Heart left ventricle (tissue), 16 donors: ENCODE measurements at regions not wholly inside any gene's neighbourhood (a gene's known extent, or its start where the extent isn't known, plus 50 kb on each side); places are given as distances from the start of the nearest gene placed in this dataset.
A peak's percentile ranks its signal among the peaks of the same experiment; 100 is the strongest.

Experiments
- ATAC-seq, 4 donors: fragments of 200-7000 bp; cut with Tn5 transposase; one replicate each; pipeline ENCODE4 v1.9.1; 2020 to 2022; ENCODE audit warnings: moderate library complexity in 4 of 4, mild to moderate bottlenecking in 3 of 4, moderate number of reproducible peaks in 1 of 4
- DNase-seq, 5 donors: peaks; one replicate each; pipeline ENCODE4 v3.0.0-alpha.2; 2020
- H3K27ac ChIP-seq, 12 donors: fragments of 200-600 bp; sonication (generic) in 4 of 12; one replicate each; pipeline versions ENCODE4 v1.5.0 to v1.8.0; 2016 to 2022; ENCODE audit warnings: mild to moderate bottlenecking in 2 of 12
- H3K27me3 ChIP-seq, 9 donors: fragments of 200-600 bp; sonication (generic) in 2 of 9; one replicate each; pipeline versions ENCODE4 v1.5.1 to v1.8.0; 2016 to 2022; ENCODE audit warnings: mild to moderate bottlenecking in 3 of 9
- H3K36me3 ChIP-seq, 9 donors: fragments of 200-600 bp; sonication (generic) in 2 of 9; one replicate each; pipeline versions ENCODE4 v1.5.0 to v1.8.0; 2018 to 2022; ENCODE audit warnings: mild to moderate bottlenecking in 2 of 9
- H3K4me1 ChIP-seq, 12 donors: fragments of 200-600 bp; sonication (generic) in 4 of 12; one replicate each; pipeline versions ENCODE4 v1.5.0 to v1.8.0; 2016 to 2022; ENCODE audit warnings: mild to moderate bottlenecking in 3 of 12
- H3K4me3 ChIP-seq, 12 donors: fragments of 200-600 bp; sonication (generic) in 4 of 12; one replicate each; pipeline versions ENCODE4 v1.5.0 to v1.8.0; 2017 to 2022; ENCODE audit warnings: mild to moderate bottlenecking in 9 of 12, moderate library complexity in 4 of 12
- H3K9me3 ChIP-seq, 12 donors: fragments of 200-600 bp; sonication (generic) in 4 of 12; one replicate each; pipeline versions ENCODE4 v1.5.0 to v1.8.0; 2016 to 2022; ENCODE audit warnings: mild to moderate bottlenecking in 1 of 12
- CTCF ChIP-seq, 12 donors: fragments of 200-600 bp; sonication (generic) in 4 of 12; IDR thresholded peaks; one replicate each; pipeline versions ENCODE4 v1.5.0 to v1.8.0; 2018 to 2022; ENCODE audit warnings: antibody characterized with exemption in 12 of 12, mild to moderate bottlenecking in 5 of 12
- POLR2A ChIP-seq, 2 donors: fragments of 450-650 bp; IDR thresholded peaks; one replicate each; pipeline ENCODE4 v1.6.1; 2017; ENCODE audit warnings: antibody characterized with exemption in 2 of 2, mild to moderate bottlenecking in 2 of 2, moderate library complexity in 2 of 2
- WGBS, 4 donors: extraction: QIAGEN DNeasy Blood & Tissue Kit in 2 of 4; methylation state at CpG; one replicate each; pipeline versions ENCODE4 v1.1.5 to v1.1.7; 2013 to 2018; 5-methylcytosine and 5-hydroxymethylcytosine counted together
- intact Hi-C, 10 donors: fragments of 100-400 bp; cut with DNase I; formaldehyde crosslinking; loops; one replicate each; pipeline versions ENCODE4 v1.11.1 to v1.14.2; 2022
- donor health status: ischemic (EF 13 %, LVEDD 7.1; RV severe dilation, severe dysfunction).
- donor health status: healthy with polysubstance abuse.
- donor health status: DM: no; HTN: yes; CAD: no.
- donor health status: DM: no; HTN: no; CAD: no.
- donor health status: ischemic (EF 25% LVEDD 6.9; RV normal size, moderate dysfunction).
- donor health status: ischemic (EF 25% LVEDD 5.7; RV mildly dilated, moderate dysfunction).
- donor health status: healthy.
- donor health status: DM: yes; HTN: yes; CAD: no.
- donor health status: ischemic (EF 35%, LVEDD 5.7; RV mildly dilated, moderate dysfunction).
- donor health status: nonischemic (EF 11% LVEDD 7.7; RV severe dilation, severe dysfunction).
- donor health status: DM: yes; HTN: yes; CAD: no.
- donor health status: PGD.
- donor health status: ischemic (EF 29% LVEDD 5.4; RV normal size, mild dysfunction).
- donor health status: nonischemic (EF 23%, LVEDD 6.1; RV moderate dilation, normal function).

- H3K27me3 ChIP-seq: no peaks in the 10 kb centered on the region
- no peaks in the 10 kb centered on the region for H3K9me3 ChIP-seq
- no peak overlapping the region for H3K4me3 ChIP-seq
- H3K4me1 ChIP-seq: peaks cover 0 to 46% (median 10%) of the 10 kb centered on the region in 12 donors
- TF ChIP-seq POLR2A (IDR thresholded peaks at IDR 0.05): no peak
- TF ChIP-seq CTCF (IDR thresholded peaks at IDR 0.05): no peak
- H3K36me3 ChIP-seq: no peaks in the 10 kb centered on the region
- WGBS, 4 donors: 70 to 81% (median 75%) methylated on average over 5 of the region's 5 CpGs
- DNase-seq (no peak), ATAC-seq (no peak)
- intact Hi-C loops: loop anchor here in 2 of 10 donors (5.0 to 10.0 kb wide), 3 partner anchors 344 to 824 kb away; no protein-coding TSS in a partner anchor
- H3K27ac ChIP-seq: no peak overlapping the region
Measured at GRCh38 chr5:96340357-96340756, 92.7 kb downstream of the PCSK1 start.

GRCh38 chr5:96339862-96340261 lies 93.2 kb downstream of the PCSK1 start:
- Histone ChIP-seq H3K27me3 (no peaks in the 10 kb centered on the region), H3K27ac (peak overlapping the region in 2 of 12 donors; percentile 38 to 77), H3K4me3 (no peak overlapping the region), H3K36me3 (no peaks in the 10 kb centered on the region), H3K4me1 (peaks cover 0 to 46% (median 10%) of the 10 kb centered on the region in 12 donors), H3K9me3 (no peaks in the 10 kb centered on the region)
- DNase-seq (no peak), ATAC-seq (no peak)
- TF ChIP-seq CTCF (IDR thresholded peaks at IDR 0.05): no peak
- TF ChIP-seq POLR2A (IDR thresholded peaks at IDR 0.05): no peak
- intact Hi-C loops: loop anchor here (5.0 to 10.0 kb wide), 16 partner anchors 95 to 825 kb away; partner anchors contain the start of genes RFESD (in 4 of the 10) and ELL2 (in 3 of the 10)
- WGBS, 4 donors: 65 to 74% (median 70%) methylated on average over 3 of the region's 3 CpGs

GRCh38 chr5:96338624-96339415 lies 94.2 kb downstream of the PCSK1 start:
- 47 to 50% (median 50%) methylated on average over 6 of the region's 6 CpGs for WGBS, 4 donors
- DNase-seq (peak in 2 of 5 donors; percentile 21 to 62), ATAC-seq (peak; percentile 59 to 76 (median 76))
- H3K27ac ChIP-seq: peak overlapping the region in 11 of 12 donors; percentile 12 to 77 (median 53)
- TF ChIP-seq POLR2A (IDR thresholded peaks at IDR 0.05) (no peak), CTCF (IDR thresholded peaks at IDR 0.05) (no peak)
- H3K9me3 ChIP-seq: no peaks in the 10 kb centered on the region
- peaks cover 0 to 46% (median 10%) of the 10 kb centered on the region in 12 donors for H3K4me1 ChIP-seq
- intact Hi-C loops: loop anchor here (5.0 to 10.0 kb wide), 13 partner anchors 94 to 694 kb away; partner anchors contain the start of genes RFESD (in 4 of the 10) and ELL2 (in 3 of the 10)
- no peaks in the 10 kb centered on the region for H3K27me3 ChIP-seq
- no peak overlapping the region for H3K4me3 ChIP-seq
- H3K36me3 ChIP-seq: no peaks in the 10 kb centered on the region

- Histone ChIP-seq H3K27me3 (no peaks in the 10 kb centered on the region), H3K27ac (peak overlapping the region in 10 of 12 donors; percentile 12 to 77 (median 46)), H3K4me1 (peaks cover 0 to 46% (median 10%) of the 10 kb centered on the region in 12 donors), H3K4me3 (no peak overlapping the region), H3K9me3 (no peaks in the 10 kb centered on the region), H3K36me3 (no peaks in the 10 kb centered on the region)
- 56 to 64% (median 59%) methylated on average over 2 of the region's 2 CpGs for WGBS, 4 donors
- intact Hi-C loops: loop anchor here (5.0 to 10.0 kb wide), 13 partner anchors 93 to 693 kb away; partner anchors contain the start of genes RFESD (in 4 of the 10) and ELL2 (in 3 of the 10)
- TF ChIP-seq POLR2A (IDR thresholded peaks at IDR 0.05) (no peak), CTCF (IDR thresholded peaks at IDR 0.05) (no peak)
- DNase-seq: no peak
- ATAC-seq: no peak
Measured at GRCh38 chr5:96338091-96338490, 95.0 kb downstream of the PCSK1 start.
